NCI-H2081 (cell line): ENCODE measurements at regions not wholly inside any gene's neighbourhood (a gene's known extent, or its start where the extent isn't known, plus 50 kb on each side); places are given as distances from the start of the nearest gene placed in this dataset.
A peak's percentile ranks its signal among the peaks of the same experiment; 100 is the strongest.
"Not testable (repeated sequence)": the region's sequence is repeated elsewhere in the genome, so short reads cannot be mapped to it uniquely, and the experiment has no call there.

Experiments used
- DNase-seq, 2 experiments: peaks; one replicate each; lab custom pipeline; 2025; lab: John Stamatoyannopoulos, UW

GRCh38 chr2:242049492-242049891, 180.0 kb downstream of the RTP5 start:
- DNase-seq, result not testable (repeated sequence)

- no peak for DNase-seq
Observed at GRCh38 chr2:242051463-242051862, 181.9 kb downstream of the RTP5 start.

GRCh38 chr2:242052421-242052820, 182.9 kb downstream of the RTP5 start:
- DNase-seq, result no peak

- no peak for DNase-seq
Observed at GRCh38 chr2:242053921-242054320, 184.4 kb downstream of the RTP5 start.

GRCh38 chr2:242054406-242054805, 184.9 kb downstream of the RTP5 start:
- no peak for DNase-seq

- no peak for DNase-seq
Observed at GRCh38 chr2:242054881-242055801, 185.6 kb downstream of the RTP5 start.

- no peak for DNase-seq
Observed at GRCh38 chr2:242056026-242056425, 186.5 kb downstream of the RTP5 start.

- no peak for DNase-seq
Observed at GRCh38 chr2:242056785-242057184, 187.3 kb downstream of the RTP5 start.

GRCh38 chr2:242057379-242058040, 188.0 kb downstream of the RTP5 start:
- DNase-seq, result no peak

- no peak for DNase-seq
Observed at GRCh38 chr2:242058116-242058680, 188.7 kb downstream of the RTP5 start.

GRCh38 chr2:242059566-242059965, 190.0 kb downstream of the RTP5 start:
- no peak for DNase-seq

GRCh38 chr2:242060212-242060835, 190.8 kb downstream of the RTP5 start:
- DNase-seq, result no peak

- not testable (repeated sequence) for DNase-seq
Observed at GRCh38 chr2:242061930-242062329, 192.4 kb downstream of the RTP5 start.

- no peak for DNase-seq
Observed at GRCh38 chr2:242063436-242063835, 193.9 kb downstream of the RTP5 start.

GRCh38 chr2:242063850-242064249, 194.3 kb downstream of the RTP5 start:
- no peak for DNase-seq

GRCh38 chr2:242064364-242065250, 195.1 kb downstream of the RTP5 start:
- DNase-seq, result no peak

GRCh38 chr2:242065426-242065825, 195.9 kb downstream of the RTP5 start:
- DNase-seq, result no peak

GRCh38 chr2:242069018-242069417, 199.5 kb downstream of the RTP5 start:
- no peak for DNase-seq

GRCh38 chr2:242069938-242070395, 200.4 kb downstream of the RTP5 start:
- not testable (repeated sequence) for DNase-seq

GRCh38 chr2:242070726-242071125, 201.2 kb downstream of the RTP5 start:
- peak; percentile 54 to 62 for DNase-seq

GRCh38 chr2:242071377-242071776, 201.8 kb downstream of the RTP5 start:
- DNase-seq, result not testable (repeated sequence)
